Vagina (tissue), 2 donors: ENCODE measurements at regions not wholly inside any gene's neighbourhood (a gene's known extent, or its start where the extent isn't known, plus 50 kb on each side); places are given as distances from the start of the nearest gene placed in this dataset.

Source experiments
- DNase-seq, 2 donors: peaks; one replicate each; pipeline ENCODE4 v3.0.0-alpha.2; 2017; ENCODE audit errors: extremely low spot score in 2 of 2
- H3K27ac ChIP-seq: fragments of 200-600 bp; sonication (generic); one replicate; pipeline ENCODE4 v1.5.1; 2019
- H3K27me3 ChIP-seq: fragments of 200-600 bp; sonication (generic); one replicate; pipeline ENCODE4 v1.5.1; 2019
- H3K36me3 ChIP-seq, 2 donors: fragments of 200-600 bp; sonication (generic); one replicate each; pipeline ENCODE4 v1.5.1; 2017 to 2019
- H3K4me1 ChIP-seq: fragments of 200-600 bp; sonication (generic); one replicate; pipeline ENCODE4 v1.5.1; 2019
- H3K4me3 ChIP-seq, 2 donors: fragments of 200-600 bp; sonication (generic); 1 replicate in 1 of 2; 2 replicates in 1 of 2; pipeline ENCODE4 v1.5.1; 2016 to 2019
- H3K9me3 ChIP-seq: fragments of 200-600 bp; sonication (generic); one replicate; pipeline ENCODE4 v1.5.1; 2019
- CTCF ChIP-seq, 3 experiments: fragments of 450-650 bp in 2 of 3; fragments of 200-600 bp in 1 of 3; sonication (generic) in 1 of 3; IDR thresholded peaks; one replicate each; pipeline ENCODE4 v1.5.1; 2017 to 2019; ENCODE audit warnings: antibody characterized with exemption in 3 of 3, mild to moderate bottlenecking in 2 of 3, moderate library complexity in 2 of 3
- POLR2A ChIP-seq, 2 donors: fragments of 450-650 bp; IDR thresholded peaks; one replicate each; pipeline ENCODE4 v1.6.1; 2017; ENCODE audit warnings: antibody characterized with exemption in 2 of 2, mild to moderate bottlenecking in 2 of 2, moderate library complexity in 2 of 2
- POLR2AphosphoS5 ChIP-seq, 2 donors: sonication (generic); formaldehyde crosslinking; IDR thresholded peaks; one replicate each; pipeline ENCODE4 v1.9.0; 2017; ENCODE audit warnings: antibody characterized with exemption in 2 of 2, mild to moderate bottlenecking in 2 of 2, low read depth in 1 of 2; ENCODE audit not compliant: insufficient read depth in 1 of 2
- intact Hi-C: fragments of 100-400 bp; cut with DNase I; formaldehyde crosslinking; loops from one replicate; pipeline ENCODE4 v1.15.1; 2023

DNA sequence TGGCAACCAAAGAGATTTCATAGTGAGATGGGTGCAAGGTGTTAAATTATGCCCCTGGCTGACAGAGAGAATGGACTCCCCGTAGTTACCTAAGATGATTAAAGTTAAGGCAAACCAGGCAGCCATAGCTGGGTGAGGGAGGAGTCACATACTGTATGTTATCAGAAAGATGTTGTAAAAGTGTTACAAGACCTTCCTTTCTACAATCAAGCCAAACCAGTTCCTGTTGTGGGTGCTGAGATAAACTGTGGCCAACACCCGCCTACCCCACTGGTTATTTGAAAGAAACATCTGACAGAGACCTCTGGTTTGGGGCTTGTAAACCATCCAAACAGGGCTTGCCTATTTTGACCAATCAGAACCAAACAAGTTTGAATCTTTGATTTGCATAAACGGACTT is 684.7 kb upstream of the NUDT12 start:
- intact Hi-C loops = no loop called here

GRCh38 chr5:104241046-104241445 is 678.5 kb upstream of the NUDT12 start:
- intact Hi-C loops = no loop called here
- no peaks in the 10 kb centered on the region for H3K4me1 ChIP-seq
- no peak for DNase-seq
- H3K9me3 ChIP-seq = no peaks in the 10 kb centered on the region
- TF ChIP-seq POLR2A (IDR thresholded peaks at IDR 0.05) = no peak
- TF ChIP-seq POLR2AphosphoS5 (IDR thresholded peaks at IDR 0.05; ENCODE audit: insufficient read depth in 1 of 2, low read depth in 1 of 2) = no peak
- no peak for TF ChIP-seq CTCF (IDR thresholded peaks at IDR 0.05)
- no peak overlapping the region for H3K4me3 ChIP-seq
- no peak overlapping the region for H3K27ac ChIP-seq
- H3K27me3 ChIP-seq = no peaks in the 10 kb centered on the region
- no peaks in the 10 kb centered on the region for H3K36me3 ChIP-seq

More for the DNA sequence above, 684.7 kb upstream of the NUDT12 start:
- H3K27ac ChIP-seq = no peak overlapping the region
- no peaks in the 10 kb centered on the region for H3K9me3 ChIP-seq
- no peaks in the 10 kb centered on the region for H3K36me3 ChIP-seq
- TF ChIP-seq POLR2AphosphoS5 (IDR thresholded peaks at IDR 0.05; ENCODE audit: insufficient read depth in 1 of 2, low read depth in 1 of 2) (no peak), CTCF (IDR thresholded peaks at IDR 0.05) (no peak), POLR2A (IDR thresholded peaks at IDR 0.05) (no peak)
- no peak overlapping the region for H3K4me3 ChIP-seq
- H3K27me3 ChIP-seq = no peaks in the 10 kb centered on the region
- H3K4me1 ChIP-seq = no peaks in the 10 kb centered on the region
- DNase-seq = no peak

- Histone ChIP-seq H3K9me3 (no peaks in the 10 kb centered on the region), H3K4me3 (no peak overlapping the region), H3K27me3 (no peaks in the 10 kb centered on the region), H3K4me1 (no peaks in the 10 kb centered on the region), H3K36me3 (no peaks in the 10 kb centered on the region), H3K27ac (no peak overlapping the region)
- TF ChIP-seq CTCF (IDR thresholded peaks at IDR 0.05) = no peak
- TF ChIP-seq POLR2AphosphoS5 (IDR thresholded peaks at IDR 0.05; ENCODE audit: insufficient read depth in 1 of 2, low read depth in 1 of 2) = no peak
- no peak for TF ChIP-seq POLR2A (IDR thresholded peaks at IDR 0.05)
- intact Hi-C loops = no loop called here
- no peak for DNase-seq
These were observed 675.0 kb upstream of the NUDT12 start for GRCh38 chr5:104237586-104237985.

DNA sequence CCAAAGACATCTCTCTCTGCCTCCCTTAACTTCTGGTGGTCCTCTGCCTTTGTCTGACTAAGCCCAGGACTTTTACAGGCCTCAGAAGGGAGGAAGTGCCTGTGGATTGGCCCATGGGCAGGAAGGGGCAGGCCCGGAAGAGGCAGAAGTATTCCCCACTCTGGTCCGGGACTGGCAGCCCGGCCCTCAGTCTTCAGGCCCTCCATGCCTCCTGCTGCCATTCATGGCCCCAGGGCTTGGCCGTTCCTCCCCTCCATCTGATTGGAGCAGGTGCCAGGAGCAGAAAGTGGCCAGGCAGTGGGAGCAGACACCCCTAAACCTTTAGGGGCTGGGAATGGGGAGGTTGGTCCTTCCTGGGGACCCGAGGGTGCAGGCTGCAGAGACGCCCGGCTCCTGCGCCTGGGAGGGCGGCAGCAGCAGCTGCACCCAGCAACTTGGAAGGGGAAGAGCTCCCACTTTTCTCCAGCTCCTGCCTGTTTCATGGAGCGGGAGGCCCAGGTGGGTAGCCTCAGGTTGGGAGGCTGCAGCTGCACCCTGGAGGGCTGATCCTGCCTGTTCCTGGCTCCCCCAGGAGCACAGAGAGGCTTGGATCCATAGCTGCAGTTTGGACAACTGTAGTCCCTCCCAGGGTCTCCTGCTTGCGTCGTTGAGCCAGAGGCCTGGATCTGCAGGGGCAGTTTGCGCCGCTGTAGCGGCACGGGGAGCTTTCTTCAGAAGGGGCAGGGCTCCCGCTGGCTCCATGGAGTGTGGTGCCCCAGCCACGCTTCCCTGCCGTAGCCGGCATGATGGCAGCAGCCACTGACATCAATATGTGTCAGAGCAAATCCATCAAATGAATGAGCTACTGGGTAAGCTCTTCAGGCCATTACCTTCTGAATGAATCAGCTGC is 661.5 kb upstream of the NUDT12 start:
- Histone ChIP-seq H3K4me3 (no peak overlapping the region), H3K27ac (no peak overlapping the region), H3K4me1 (no peaks in the 10 kb centered on the region), H3K27me3 (no peaks in the 10 kb centered on the region), H3K36me3 (no peaks in the 10 kb centered on the region), H3K9me3 (no peaks in the 10 kb centered on the region)
- TF ChIP-seq POLR2AphosphoS5 (IDR thresholded peaks at IDR 0.05; ENCODE audit: insufficient read depth in 1 of 2, low read depth in 1 of 2) (no peak), CTCF (IDR thresholded peaks at IDR 0.05) (no peak), POLR2A (IDR thresholded peaks at IDR 0.05) (no peak)
- DNase-seq = no peak
- intact Hi-C loops = no loop called here

DNA sequence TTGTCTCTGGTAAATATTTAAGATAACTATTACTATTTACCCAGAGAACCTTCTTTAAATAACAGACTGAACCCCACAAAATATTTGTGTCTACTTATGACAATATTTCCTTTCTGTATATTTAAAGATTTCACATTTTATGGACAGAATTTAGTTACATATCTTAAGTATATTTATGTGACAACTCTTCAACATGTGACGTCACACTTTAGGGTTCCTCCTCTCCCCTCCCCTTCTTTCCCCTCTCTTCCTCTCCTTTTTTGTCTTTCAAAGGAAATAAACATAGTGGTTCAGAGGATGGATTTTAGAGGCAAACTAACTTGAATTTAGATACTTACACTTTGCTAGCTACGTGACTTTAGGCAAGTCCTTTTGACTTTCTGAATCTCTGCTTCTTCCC is 655.6 kb upstream of the NUDT12 start:
- Histone ChIP-seq H3K4me3 (no peak overlapping the region), H3K27me3 (no peaks in the 10 kb centered on the region), H3K4me1 (no peaks in the 10 kb centered on the region), H3K36me3 (no peaks in the 10 kb centered on the region), H3K9me3 (no peaks in the 10 kb centered on the region), H3K27ac (no peak overlapping the region)
- TF ChIP-seq POLR2A (IDR thresholded peaks at IDR 0.05) (no peak), POLR2AphosphoS5 (IDR thresholded peaks at IDR 0.05; ENCODE audit: insufficient read depth in 1 of 2, low read depth in 1 of 2) (no peak), CTCF (IDR thresholded peaks at IDR 0.05) (no peak)
- DNase-seq = no peak
- intact Hi-C loops = no loop called here
